Left ventricle myocardium inferior (tissue), 1 donor: ENCODE measurements at regions not wholly inside any gene's neighbourhood (a gene's known extent, or its start where the extent isn't known, plus 50 kb on each side); places are given as distances from the start of the nearest gene placed in this dataset.
A peak's percentile ranks its signal among the peaks of the same experiment; 100 is the strongest.

Experiments
- DNase-seq: peaks from one replicate; pipeline ENCODE4 v3.0.0-alpha.2; 2020
- H3K27ac ChIP-seq: fragments of 200-600 bp; replicated peaks from 2 replicates; pipeline ENCODE4 v1.8.0; 2021
- H3K27me3 ChIP-seq: fragments of 200-600 bp; 2 replicates; pipeline ENCODE4 v1.8.0; 2021; ENCODE audit warnings: low read depth
- H3K36me3 ChIP-seq: fragments of 200-600 bp; 2 replicates; pipeline ENCODE4 v1.8.0; 2021
- H3K4me1 ChIP-seq: fragments of 200-600 bp; 2 replicates; pipeline ENCODE4 v1.8.0; 2021
- H3K4me3 ChIP-seq: fragments of 200-600 bp; 2 replicates; pipeline ENCODE4 v1.8.0; 2021; ENCODE audit warnings: mild to moderate bottlenecking, moderate library complexity
- H3K9me3 ChIP-seq: fragments of 200-600 bp; replicated peaks from 2 replicates; pipeline ENCODE4 v1.8.0; 2021
- intact Hi-C: fragments of 100-400 bp; cut with micrococcal nuclease; formaldehyde crosslinking; loops from one replicate; pipeline ENCODE4 v1.11.0; 2022
- TF ChIP-seq, protein P1 (sequence below): fragments of 200-600 bp; IDR thresholded peaks from 2 replicates; pipeline ENCODE4 v1.8.0; 2021; ENCODE audit warnings: antibody characterized with exemption, mild to moderate bottlenecking, borderline replicate concordance
- donor health status: DM: no; HTN: yes; CAD: no; lungs with severe emphysema.

DNA sequence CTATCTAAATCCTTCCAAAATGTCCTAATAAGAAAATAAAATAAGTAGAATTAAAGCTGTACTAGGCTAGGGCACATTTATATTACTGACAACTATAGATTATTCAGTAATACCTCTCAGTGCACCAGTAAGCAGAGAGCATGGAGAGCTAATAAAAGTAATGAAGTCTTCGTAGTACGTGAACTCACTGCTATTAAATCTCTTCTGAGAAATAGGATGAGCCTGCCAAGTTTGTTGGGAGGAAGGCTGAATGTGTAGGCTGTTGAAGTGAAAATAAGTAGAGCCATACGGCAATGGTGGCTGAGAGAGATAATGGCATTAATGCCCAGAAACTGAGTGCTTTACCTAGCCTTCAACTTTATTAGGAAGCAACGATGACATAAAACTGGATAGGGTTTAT is 73.9 kb upstream of the NR5A2 start:
- TF ChIP-seq, protein P1, sequence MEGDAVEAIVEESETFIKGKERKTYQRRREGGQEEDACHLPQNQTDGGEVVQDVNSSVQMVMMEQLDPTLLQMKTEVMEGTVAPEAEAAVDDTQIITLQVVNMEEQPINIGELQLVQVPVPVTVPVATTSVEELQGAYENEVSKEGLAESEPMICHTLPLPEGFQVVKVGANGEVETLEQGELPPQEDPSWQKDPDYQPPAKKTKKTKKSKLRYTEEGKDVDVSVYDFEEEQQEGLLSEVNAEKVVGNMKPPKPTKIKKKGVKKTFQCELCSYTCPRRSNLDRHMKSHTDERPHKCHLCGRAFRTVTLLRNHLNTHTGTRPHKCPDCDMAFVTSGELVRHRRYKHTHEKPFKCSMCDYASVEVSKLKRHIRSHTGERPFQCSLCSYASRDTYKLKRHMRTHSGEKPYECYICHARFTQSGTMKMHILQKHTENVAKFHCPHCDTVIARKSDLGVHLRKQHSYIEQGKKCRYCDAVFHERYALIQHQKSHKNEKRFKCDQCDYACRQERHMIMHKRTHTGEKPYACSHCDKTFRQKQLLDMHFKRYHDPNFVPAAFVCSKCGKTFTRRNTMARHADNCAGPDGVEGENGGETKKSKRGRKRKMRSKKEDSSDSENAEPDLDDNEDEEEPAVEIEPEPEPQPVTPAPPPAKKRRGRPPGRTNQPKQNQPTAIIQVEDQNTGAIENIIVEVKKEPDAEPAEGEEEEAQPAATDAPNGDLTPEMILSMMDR, result no peak
- intact Hi-C loops, result no loop called here
- no peaks in the 10 kb centered on the region for H3K36me3 ChIP-seq

GRCh38 chr1:199954699-199955098 is 72.8 kb upstream of the NR5A2 start:
- H3K27ac ChIP-seq, result no peak overlapping the region
- H3K4me3 ChIP-seq, result no peak overlapping the region
- DNase-seq, result no peak
- H3K27me3 ChIP-seq, result no peaks in the 10 kb centered on the region
- TF ChIP-seq, protein P1, result peak; percentile 64
- no peaks in the 10 kb centered on the region for H3K4me1 ChIP-seq
- intact Hi-C loops, result no loop called here
- peaks cover 7% of the 10 kb centered on the region for H3K9me3 ChIP-seq
- H3K36me3 ChIP-seq, result no peaks in the 10 kb centered on the region

More for the DNA sequence above, 73.9 kb upstream of the NR5A2 start:
- Histone ChIP-seq H3K9me3 (peaks cover 7% of the 10 kb centered on the region), H3K27ac (no peak overlapping the region), H3K4me3 (no peak overlapping the region), H3K27me3 (no peaks in the 10 kb centered on the region), H3K4me1 (no peaks in the 10 kb centered on the region)
- no peak for DNase-seq

- Histone ChIP-seq H3K36me3 (no peaks in the 10 kb centered on the region), H3K27ac (no peak overlapping the region), H3K4me3 (no peak overlapping the region), H3K9me3 (peaks cover 7% of the 10 kb centered on the region), H3K4me1 (no peaks in the 10 kb centered on the region), H3K27me3 (no peaks in the 10 kb centered on the region)
- TF ChIP-seq, protein P1, result no peak
- intact Hi-C loops, result no loop called here
- no peak for DNase-seq
These were observed 72.3 kb upstream of the NR5A2 start for GRCh38 chr1:199955235-199955634.

GRCh38 chr1:199956005-199956404 is 71.5 kb upstream of the NR5A2 start:
- Histone ChIP-seq H3K9me3 (peaks cover 7% of the 10 kb centered on the region), H3K36me3 (no peaks in the 10 kb centered on the region), H3K27me3 (no peaks in the 10 kb centered on the region), H3K4me3 (no peak overlapping the region), H3K4me1 (no peaks in the 10 kb centered on the region), H3K27ac (no peak overlapping the region)
- no peak for DNase-seq
- intact Hi-C loops, result no loop called here
- TF ChIP-seq, protein P1, result no peak

DNA sequence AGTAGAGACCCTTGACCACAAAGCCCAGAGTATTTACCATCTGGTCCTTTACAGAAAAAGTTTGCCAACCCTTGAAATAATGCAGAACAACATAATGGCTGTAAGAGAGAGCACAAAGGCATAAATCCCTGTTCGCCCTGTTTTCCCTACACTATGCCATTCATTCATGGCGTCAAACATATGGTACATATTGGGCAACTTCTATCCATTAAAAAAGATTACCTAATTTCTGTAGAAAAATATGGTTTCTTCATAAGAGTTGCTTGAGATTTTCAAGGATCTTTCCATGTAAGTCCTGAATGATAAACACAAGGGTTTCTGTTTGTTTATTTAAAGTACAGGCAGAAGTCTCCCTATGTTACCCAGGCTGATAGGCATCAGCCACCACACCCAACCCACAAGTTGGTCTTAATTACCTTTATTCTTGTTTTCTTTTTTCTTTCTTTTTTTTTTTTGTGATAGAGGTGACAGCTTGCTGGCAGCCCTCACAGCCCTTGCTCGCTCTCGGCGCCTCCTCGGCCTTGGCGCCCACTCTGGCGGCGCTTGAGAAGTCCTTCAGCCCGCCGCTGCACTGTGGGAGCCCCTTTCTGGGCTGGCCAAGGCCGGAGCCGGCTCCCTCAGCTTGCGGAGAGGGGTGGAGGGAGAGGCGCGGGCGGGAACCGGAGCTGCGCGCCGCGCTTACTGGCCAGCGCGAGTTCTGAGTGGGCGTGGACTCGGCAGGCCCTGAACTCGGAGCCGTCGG is 68.3 kb upstream of the NR5A2 start:
- Histone ChIP-seq H3K4me1 (no peaks in the 10 kb centered on the region), H3K27me3 (no peaks in the 10 kb centered on the region), H3K27ac (no peak overlapping the region), H3K36me3 (no peaks in the 10 kb centered on the region), H3K4me3 (no peak overlapping the region), H3K9me3 (peaks cover 7% of the 10 kb centered on the region)
- no peak for DNase-seq
- intact Hi-C loops, result no loop called here
- TF ChIP-seq, protein P1, result no peak
